HEK293T (cell line): ENCODE measurements at regions not wholly inside any gene's neighbourhood (a gene's known extent, or its start where the extent isn't known, plus 50 kb on each side); places are given as distances from the start of the nearest gene placed in this dataset.

Source experiments
- BHLHE40 ChIP-seq: fragments of 450-650 bp; IDR thresholded peaks from 2 replicates; pipeline ENCODE4 v1.6.1; 2016; ENCODE audit warnings: mild to moderate bottlenecking, moderate library complexity, borderline replicate concordance
- FOXA1 ChIP-seq: fragments of 450-650 bp; IDR thresholded peaks from 2 replicates; pipeline ENCODE4 v1.6.1; 2016; ENCODE audit warnings: mild to moderate bottlenecking
- HDGF ChIP-seq: fragments of 450-650 bp; IDR thresholded peaks from 2 replicates; pipeline ENCODE4 v1.6.1; 2017; ENCODE audit warnings: antibody characterized with exemption, borderline replicate concordance
- TARDBP ChIP-seq: fragments of 450-650 bp; IDR thresholded peaks from 2 replicates; pipeline ENCODE4 v1.6.1; 2016
- ZNF384 ChIP-seq: fragments of 450-650 bp; IDR thresholded peaks from 2 replicates; pipeline ENCODE4 v1.6.1; 2016

- TF ChIP-seq FOXA1, result no peak
- no peak for TF ChIP-seq BHLHE40
- no peak for TF ChIP-seq ZNF384
- TF ChIP-seq TARDBP, result no peak
- no peak for TF ChIP-seq HDGF
Observed at GRCh38 chr13:39225860-39226259, 187.6 kb downstream of the NHLRC3 start.
